ENCODE measurements at regions not wholly inside any gene's neighbourhood (a gene's known extent, or its start where the extent isn't known, plus 50 kb on each side); places are given as distances from the start of the nearest gene placed in this dataset.

DNA sequence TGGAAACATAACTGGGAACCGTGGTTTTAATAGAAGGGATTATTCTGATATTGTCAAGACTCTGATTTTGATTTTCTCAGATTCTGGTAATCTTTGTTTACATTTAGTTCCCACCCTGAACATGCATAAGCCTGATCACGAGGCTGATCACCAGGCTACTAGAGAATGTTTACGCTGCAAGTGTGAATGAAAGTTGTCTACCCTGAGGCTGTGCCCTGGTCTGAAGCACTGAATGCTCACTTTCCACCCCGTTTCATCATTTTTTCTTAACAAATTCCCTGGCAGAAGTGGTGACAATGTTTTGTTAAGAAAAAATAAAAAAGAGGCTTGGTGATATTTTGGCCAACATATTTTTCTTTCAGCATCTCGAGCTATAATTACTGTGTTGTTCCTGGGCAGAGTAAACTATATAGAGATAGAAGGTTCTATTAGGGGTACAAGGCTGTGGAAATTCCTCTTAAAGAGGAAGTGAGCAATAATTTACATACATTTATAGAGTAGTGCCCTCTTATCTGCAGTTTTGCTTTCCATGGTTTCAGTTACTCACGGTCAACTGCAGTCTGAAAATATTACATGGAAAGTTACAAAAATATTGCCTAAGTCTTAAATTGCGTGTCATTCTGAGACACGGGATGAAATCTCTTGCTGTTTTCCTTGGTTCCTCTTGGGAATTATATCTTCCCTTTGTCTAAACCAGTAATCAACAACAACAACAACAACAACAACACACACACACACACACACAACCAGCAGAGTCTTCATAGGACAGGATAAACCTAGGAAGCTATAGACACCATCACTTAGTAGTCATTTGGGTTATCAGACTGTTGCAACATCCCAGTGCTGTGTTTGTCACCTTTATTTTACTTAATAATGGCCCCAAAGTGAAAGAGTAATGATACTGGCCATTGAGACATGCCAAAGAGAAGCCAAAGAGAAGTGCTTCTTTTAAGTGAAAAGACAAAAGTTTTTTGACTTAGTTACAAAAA, 566.6 kb upstream of the CITED2 start:
- TF ChIP-seq, protein P1, sequence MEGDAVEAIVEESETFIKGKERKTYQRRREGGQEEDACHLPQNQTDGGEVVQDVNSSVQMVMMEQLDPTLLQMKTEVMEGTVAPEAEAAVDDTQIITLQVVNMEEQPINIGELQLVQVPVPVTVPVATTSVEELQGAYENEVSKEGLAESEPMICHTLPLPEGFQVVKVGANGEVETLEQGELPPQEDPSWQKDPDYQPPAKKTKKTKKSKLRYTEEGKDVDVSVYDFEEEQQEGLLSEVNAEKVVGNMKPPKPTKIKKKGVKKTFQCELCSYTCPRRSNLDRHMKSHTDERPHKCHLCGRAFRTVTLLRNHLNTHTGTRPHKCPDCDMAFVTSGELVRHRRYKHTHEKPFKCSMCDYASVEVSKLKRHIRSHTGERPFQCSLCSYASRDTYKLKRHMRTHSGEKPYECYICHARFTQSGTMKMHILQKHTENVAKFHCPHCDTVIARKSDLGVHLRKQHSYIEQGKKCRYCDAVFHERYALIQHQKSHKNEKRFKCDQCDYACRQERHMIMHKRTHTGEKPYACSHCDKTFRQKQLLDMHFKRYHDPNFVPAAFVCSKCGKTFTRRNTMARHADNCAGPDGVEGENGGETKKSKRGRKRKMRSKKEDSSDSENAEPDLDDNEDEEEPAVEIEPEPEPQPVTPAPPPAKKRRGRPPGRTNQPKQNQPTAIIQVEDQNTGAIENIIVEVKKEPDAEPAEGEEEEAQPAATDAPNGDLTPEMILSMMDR (IDR thresholded peaks at IDR 0.05), result no peak
- TF ChIP-seq POLR2A (IDR thresholded peaks at IDR 0.05), result no peak
